ENCODE measurements at regions not wholly inside any gene's neighbourhood (a gene's known extent, or its start where the extent isn't known, plus 50 kb on each side); places are given as distances from the start of the nearest gene placed in this dataset.

DNA sequence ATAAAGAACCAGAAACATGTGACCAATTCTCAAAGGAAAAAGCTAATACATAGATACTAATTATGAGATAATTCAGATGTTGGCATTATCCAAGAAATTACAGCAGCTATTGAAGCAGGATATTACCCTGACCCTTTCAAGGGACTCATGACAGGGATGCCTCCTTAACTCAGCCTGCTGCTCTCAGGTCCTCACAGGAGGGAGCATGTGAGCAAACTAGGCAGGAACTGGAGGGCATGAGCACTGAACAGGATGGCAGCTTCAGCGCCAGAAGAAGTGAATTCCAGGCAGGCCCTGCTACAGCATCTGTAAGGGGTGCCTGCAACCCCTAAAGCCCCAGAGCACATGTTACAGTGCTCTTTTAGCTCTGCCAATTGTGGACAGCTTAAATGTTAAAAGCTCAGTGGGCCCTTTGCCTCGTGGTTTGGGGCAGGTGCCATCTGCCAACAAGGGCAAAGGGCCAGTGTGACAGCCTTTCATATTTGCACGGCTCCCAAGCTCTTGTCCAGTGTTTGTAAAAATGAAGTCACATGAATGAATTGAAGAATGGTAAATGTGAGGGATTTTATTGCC, 464.7 kb upstream of the COX7C start:
- H3K9me3 ChIP-seq (ENCODE audit: insufficient read depth in 2 of 2, low read depth in 1 of 2, low read length in 1 of 2) = no peaks in the 10 kb centered on the region
- H3K27me3 ChIP-seq (replicated peaks in 1 of 4; ENCODE audit: control insufficient read depth in 3 of 4, extremely low read depth in 1 of 4, insufficient read depth in 3 of 4, low read length in 3 of 4) = no peaks in the 10 kb centered on the region
- no peaks in the 10 kb centered on the region; a peak in 2 of 7 replicates for H3K4me1 ChIP-seq (replicated peaks in 1 of 4; ENCODE audit: control insufficient read depth in 3 of 4, insufficient read depth in 4 of 4, low read length in 3 of 4)
- no peaks in the 10 kb centered on the region for H3K23me2 ChIP-seq (ENCODE audit: low read depth, low read length)
- 81% methylated on average over 3 of the region's 3 CpGs; no CpG with 5 or more reads in 1 of the 2 experiments for WGBS, 2 experiments (ENCODE audit: extremely low coverage in 1 of 2, insufficient coverage in 1 of 2, insufficient read length in 1 of 2, insufficient replicate concordance in 2 of 2, low coverage in 1 of 2, low lambda C conversion rate in 2 of 2, missing lambda C conversion rate in 1 of 2)
- no peak overlapping the region for H2BK20ac ChIP-seq (ENCODE audit: low read length)
- no peaks in the 10 kb centered on the region for H3K36me3 ChIP-seq (ENCODE audit: control insufficient read depth in 2 of 4, insufficient read depth in 4 of 4, low read length in 3 of 4)
- 0 out of 2 replicates have a peak overlapping the region, but pooled peaks have one; percentile 35 for H2AFZ ChIP-seq (ENCODE audit: low read length)
- no peak overlapping the region for H3K27ac ChIP-seq (ENCODE audit: low read depth, low read length)
- H3K4me2 ChIP-seq (ENCODE audit: insufficient read depth in 1 of 2, low read depth in 2 of 2, low read length in 2 of 2) = no peak overlapping the region
- DNase-seq (ENCODE audit: low read depth in 1 of 2, low spot score in 2 of 2) (no peak), FAIRE-seq (no peak)
- no peak overlapping the region for H2AK5ac ChIP-seq (ENCODE audit: low read depth, low read length)
- no peak overlapping the region for H3K18ac ChIP-seq (ENCODE audit: extremely low read depth, low read length)
- no peak overlapping the region for H2BK120ac ChIP-seq (replicated peaks; ENCODE audit: low read depth, low read length)
- no peak overlapping the region for H2BK5ac ChIP-seq (ENCODE audit: low read depth, low read length)
- H4K5ac ChIP-seq (ENCODE audit: insufficient read length, low read depth, low read length) = no peak overlapping the region
- H3K14ac ChIP-seq (ENCODE audit: insufficient read length) = no peak overlapping the region
- ChIA-PET POLR2A (ENCODE audit: partially characterized antibody) (no interaction called here), CTCF (ENCODE audit: partially characterized antibody) (no interaction called here)
- no peaks in the 10 kb centered on the region for H3K79me2 ChIP-seq (ENCODE audit: control insufficient read depth in 1 of 2, insufficient read depth in 2 of 2, low read length in 2 of 2)
- no peak overlapping the region for H3K23ac ChIP-seq (ENCODE audit: insufficient read length)
- H3K79me1 ChIP-seq (ENCODE audit: low read depth, low read length) = no peaks in the 10 kb centered on the region
- no peak overlapping the region for H4K91ac ChIP-seq (replicated peaks; ENCODE audit: insufficient read length, low read length)
- H3K4me3 ChIP-seq (ENCODE audit: extremely low read depth in 1 of 4, insufficient read depth in 2 of 4, low read depth in 3 of 4, low read length in 4 of 4) = no peak overlapping the region
- no peaks in the 10 kb centered on the region for H4K20me1 ChIP-seq (replicated peaks in 1 of 2; ENCODE audit: control insufficient read depth in 1 of 2, insufficient read depth in 2 of 2, low read length in 2 of 2)
- H2BK12ac ChIP-seq (ENCODE audit: low read depth, low read length) = no peak overlapping the region
- H3K9ac ChIP-seq (replicated peaks in 1 of 4; ENCODE audit: extremely low read depth in 1 of 4, low read depth in 3 of 4, low read length in 3 of 4) = no peak overlapping the region
- H3K4ac ChIP-seq (replicated peaks; ENCODE audit: insufficient read length, low read depth, low read length) = no peak overlapping the region
- H3K56ac ChIP-seq (replicated peaks; ENCODE audit: insufficient read length, low read depth, low read length) = no peak overlapping the region
- no peak overlapping the region for H4K8ac ChIP-seq (ENCODE audit: extremely low read depth, insufficient read depth, low read length)
- no peak overlapping the region for H2BK15ac ChIP-seq (ENCODE audit: low read length)
- TF ChIP-seq CTBP2 (IDR thresholded peaks at IDR 0.05; ENCODE audit: borderline replicate concordance, insufficient read depth, insufficient read length, low read length) (no peak), RAD21 (IDR thresholded peaks at IDR 0.05 in 1 of 2, conservative IDR thresholded peaks at IDR 0.05 in 1 of 2; ENCODE audit: low read depth in 2 of 2, low read length in 2 of 2) (peak in 1 of 2 experiments; percentile 22; a peak in 1 of 4 replicates)

Measured in H1 (cell line).